RPMI7951 (cell line): ENCODE measurements at regions not wholly inside any gene's neighbourhood (a gene's known extent, or its start where the extent isn't known, plus 50 kb on each side); places are given as distances from the start of the nearest gene placed in this dataset.
"Not testable (repeated sequence)": the region's sequence is repeated elsewhere in the genome, so short reads cannot be mapped to it uniquely, and the experiment has no call there.

ENCODE experiments used
- DNase-seq: peaks from one replicate; pipeline ENCODE4 v3.0.0-alpha.2; 2012; ENCODE audit warnings: low read depth

DNA sequence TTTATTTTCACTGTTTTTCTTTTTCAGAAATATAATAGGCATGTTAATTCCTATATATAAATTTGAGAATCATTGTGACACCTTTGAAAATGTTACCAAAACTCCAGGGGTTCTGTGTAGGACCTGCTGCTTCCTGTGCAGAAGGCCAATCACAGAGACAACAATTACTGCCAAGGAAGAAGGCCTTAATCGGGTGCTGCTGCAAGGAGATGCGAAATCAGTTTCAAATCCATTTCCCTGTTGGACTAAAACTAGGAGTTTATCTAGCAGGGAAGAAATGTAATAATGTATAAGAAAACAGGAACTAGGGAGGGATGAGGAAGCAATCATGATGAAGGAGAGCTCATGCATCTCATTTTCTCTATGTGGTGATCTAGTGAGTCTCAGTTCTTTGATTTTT, 209.7 kb upstream of the NUDT12 start:
- no peak for DNase-seq

DNA sequence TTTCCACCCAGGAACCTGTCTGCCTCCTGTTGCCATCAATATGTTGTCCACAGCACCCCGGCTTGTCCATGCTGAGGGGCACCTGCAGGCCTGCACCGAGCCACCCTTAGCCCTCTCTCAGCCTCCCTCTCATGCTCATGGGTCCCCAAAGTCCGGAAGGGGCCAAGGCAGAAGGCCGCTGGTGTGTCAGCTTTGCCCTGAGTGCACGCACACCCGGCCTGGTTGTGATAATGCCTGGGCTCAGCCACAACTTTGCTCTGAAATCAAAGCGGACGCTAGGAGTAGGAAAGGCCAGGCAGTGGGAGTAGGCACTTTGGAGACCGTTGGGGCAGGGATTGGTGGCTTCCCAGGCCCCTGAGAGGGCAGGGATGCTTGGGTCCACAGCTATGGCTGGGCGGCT, 201.8 kb upstream of the NUDT12 start:
- DNase-seq: no peak

DNA sequence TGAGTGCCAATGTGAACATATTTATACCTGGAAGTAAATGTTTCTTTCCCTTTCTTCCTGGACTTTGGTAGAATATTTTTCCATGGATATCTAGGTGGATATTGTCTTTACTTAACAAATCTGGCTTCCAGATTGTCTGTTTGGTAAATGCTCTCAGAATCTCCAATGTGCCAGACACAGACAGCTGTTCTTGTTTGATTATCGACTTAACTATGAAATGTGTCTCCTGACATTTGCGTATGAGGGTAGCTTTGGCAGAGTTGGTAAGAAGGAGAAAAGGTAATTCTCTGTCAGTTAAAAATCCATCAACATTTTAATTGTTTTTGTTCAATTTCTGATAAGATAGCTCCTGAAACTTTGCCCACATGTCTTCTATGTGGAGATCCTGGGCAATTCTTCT, 196.4 kb upstream of the NUDT12 start:
- DNase-seq: no peak

DNA sequence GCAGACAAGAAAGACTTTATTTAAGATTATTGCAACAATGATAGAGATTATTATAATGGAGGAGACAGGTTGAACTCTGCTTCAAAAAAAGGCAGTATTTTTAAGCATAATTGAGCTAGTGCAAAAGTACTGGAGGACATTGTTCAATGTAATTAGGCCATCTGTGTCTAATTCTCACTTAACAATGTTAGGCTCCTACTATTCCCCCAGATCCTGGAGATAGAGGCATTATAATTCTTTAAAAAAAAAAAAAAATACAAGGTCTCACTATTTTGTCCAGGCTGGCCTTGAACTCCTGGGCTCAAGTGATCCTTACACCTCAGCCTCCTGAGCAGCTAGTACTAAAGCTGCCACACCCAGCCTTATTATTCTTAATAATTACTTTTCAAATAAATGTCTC, 193.4 kb upstream of the NUDT12 start:
- no peak for DNase-seq

DNA sequence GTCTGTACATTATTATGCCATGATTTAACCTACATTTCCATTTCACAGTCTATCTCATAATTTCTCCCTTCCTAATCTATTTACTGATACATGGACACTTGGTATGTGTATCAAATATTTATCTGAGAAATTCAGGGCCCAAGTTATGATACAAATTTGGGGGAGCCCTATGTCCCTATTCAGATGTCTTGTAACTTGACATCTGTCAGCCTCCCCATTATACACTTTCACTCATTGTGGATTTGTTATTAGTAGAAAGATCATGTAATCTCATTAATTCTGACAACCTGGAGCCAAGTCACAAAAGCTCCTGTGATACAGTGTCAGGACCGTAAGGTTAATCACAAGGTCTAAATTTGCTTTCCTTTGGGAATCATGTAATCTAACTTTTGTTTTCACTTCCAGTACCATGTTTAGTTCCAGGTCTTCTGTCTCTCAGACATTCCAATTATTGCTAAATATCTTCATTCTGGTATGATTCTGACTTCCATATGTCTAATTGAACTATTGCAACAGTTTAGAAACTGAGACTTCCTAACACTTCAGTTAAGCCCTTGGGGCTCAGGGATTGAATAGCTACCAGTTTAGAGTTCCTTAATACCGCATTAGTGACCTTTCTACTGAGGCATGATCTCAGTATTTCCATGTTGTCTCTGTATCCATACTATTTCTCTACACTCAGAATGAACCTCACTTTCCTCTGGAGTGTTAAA, 182.9 kb upstream of the NUDT12 start:
- DNase-seq: no peak

DNA sequence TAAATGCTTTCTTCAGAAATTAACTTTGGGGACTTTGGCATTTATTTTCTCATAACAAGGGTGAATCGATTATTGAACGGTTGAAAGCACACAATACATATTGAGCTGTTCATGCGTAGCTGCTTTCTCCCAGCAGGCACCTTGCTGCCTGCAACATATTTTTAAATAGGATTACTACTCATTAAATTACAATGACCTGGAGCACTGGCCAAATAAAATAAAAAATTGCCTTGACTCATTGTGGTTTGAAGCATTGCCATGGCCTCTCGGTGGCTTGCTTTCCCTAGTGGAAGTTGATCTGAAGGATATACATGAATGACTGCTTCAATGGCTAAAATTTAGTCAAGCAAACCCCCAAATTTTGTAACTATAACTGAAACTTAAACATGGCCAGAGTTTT, 181.6 kb upstream of the NUDT12 start:
- DNase-seq: peak; percentile 22

DNA sequence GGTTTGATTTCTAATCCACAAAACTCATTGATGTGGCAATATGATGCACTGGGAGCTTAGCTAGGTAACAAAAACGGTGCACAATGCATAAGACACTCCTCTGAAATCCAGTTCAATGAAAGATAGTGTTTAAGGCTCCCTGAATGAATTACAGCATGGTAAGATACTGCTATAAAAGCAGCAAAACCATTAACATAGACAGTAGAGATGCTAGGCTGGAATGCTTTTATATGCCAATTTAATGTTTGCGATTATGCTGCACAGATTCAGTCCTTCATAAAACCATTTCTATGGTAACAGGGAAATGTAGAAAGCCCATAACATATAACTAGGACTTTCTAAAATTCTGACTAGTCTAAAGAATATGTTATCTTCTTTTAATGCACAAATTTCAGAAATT, 180.8 kb upstream of the NUDT12 start:
- DNase-seq: no peak

DNA sequence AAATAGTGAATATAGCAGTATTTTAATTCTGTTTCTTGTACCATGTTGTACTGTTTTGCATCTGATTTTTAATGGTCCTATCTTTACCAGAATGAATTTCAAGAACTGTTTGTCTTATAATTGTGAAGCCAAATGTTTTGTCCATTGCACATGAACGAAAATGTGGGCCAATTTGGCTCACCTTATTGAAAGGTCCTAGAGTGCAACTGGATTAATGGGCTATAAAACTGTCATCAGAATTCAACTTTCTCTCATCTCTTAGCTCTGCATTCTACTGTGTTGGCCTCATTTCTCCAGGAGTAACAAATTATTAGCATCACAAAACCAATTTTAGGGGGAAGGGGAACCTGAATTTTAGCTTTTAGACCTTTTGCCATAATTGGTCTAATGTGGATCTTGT, 179.4 kb upstream of the NUDT12 start:
- DNase-seq: no peak

DNA sequence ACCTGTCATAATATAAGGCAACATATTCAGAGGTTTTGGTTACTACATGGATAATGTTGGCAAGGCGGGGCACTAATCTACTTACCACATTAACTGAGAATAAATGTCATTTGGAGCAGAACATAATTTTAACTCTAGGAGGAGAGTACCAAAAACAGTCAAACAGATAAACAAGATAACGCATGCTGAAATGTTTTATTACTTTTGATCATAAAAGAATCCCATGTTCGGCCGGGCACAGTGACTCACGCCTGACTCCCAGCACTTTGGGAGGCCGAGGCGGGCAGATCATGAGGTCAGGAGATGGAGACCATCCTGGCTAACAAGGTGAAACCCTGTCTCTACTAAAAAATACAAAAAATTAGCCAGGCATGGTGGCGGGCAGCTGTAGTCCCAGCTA, 173.8 kb upstream of the NUDT12 start:
- DNase-seq: not testable (repeated sequence)

DNA sequence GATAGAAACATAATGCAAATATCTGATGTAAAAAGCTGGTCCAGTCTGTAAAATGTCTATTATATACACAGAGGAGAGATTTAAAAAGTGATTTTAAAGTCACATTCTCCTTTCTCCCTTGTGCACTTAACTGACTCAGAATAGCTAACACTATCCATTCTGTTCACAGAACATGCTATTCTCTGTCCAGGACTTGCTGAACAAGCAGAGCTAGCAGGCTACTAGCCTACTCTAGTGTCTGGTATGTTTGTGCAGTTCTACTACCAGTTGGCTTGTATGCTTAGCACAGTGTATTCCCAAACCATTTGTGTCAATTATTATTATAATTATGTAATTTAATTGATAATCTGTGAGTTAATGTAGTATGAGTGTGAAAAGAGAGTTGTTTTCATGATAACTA, 161.7 kb upstream of the NUDT12 start:
- DNase-seq: no peak

DNA sequence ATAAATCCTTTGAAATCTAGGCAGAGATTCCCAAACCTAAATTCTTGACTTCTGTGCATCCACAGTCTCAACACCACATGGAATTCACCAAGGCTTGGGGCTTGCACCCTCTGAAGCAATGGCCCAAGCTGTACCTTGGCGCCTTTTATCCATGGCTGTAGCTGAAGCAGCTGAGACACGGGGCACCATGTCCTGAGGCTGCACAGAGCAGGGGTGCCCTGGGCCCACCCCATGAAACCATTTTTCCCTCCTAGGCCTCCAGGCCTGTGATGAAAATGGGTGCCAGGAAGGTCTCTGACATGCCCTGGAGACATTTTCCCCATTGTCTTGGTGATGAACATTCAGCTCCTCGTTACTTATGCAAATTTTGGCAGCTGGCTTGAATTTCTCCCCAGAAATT, 158.6 kb upstream of the NUDT12 start:
- no peak for DNase-seq

DNA sequence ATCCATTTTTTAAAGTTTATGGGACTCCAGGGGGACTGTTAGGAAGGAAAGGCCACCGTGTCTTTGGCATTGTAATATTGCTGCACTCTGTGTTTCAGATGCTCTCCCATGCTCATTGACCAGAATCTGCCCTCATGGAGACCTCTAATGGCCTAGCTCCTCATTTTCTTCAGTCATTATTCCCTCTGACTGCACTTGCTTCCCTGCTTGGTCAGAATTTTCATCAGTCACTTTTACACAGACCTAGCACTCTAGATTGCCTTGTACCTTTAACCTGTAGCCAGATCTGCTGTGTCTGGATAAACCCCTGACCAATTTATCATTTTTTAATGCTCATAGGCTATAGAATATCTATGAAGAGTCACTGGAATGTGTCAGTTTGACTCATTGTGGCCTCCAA, 155.5 kb upstream of the NUDT12 start:
- no peak for DNase-seq

DNA sequence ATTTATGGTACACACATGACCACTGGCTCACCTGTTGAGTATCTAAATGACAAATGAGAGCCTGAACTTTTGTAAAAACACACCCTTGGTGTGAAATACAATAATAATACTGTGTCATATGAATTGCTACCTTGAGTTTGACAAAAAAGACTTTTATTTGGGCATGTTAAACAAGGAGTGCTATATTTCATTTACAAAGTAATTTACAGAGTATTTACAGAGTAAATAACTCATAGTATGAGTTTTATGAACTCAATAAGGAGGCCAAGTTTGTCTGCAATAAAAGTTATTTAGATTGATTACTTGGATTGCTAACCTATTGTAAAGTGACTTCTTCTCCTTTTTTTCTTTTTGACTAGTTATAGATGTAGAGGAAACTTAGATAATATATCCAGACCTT, 146.0 kb upstream of the NUDT12 start:
- no peak for DNase-seq

DNA sequence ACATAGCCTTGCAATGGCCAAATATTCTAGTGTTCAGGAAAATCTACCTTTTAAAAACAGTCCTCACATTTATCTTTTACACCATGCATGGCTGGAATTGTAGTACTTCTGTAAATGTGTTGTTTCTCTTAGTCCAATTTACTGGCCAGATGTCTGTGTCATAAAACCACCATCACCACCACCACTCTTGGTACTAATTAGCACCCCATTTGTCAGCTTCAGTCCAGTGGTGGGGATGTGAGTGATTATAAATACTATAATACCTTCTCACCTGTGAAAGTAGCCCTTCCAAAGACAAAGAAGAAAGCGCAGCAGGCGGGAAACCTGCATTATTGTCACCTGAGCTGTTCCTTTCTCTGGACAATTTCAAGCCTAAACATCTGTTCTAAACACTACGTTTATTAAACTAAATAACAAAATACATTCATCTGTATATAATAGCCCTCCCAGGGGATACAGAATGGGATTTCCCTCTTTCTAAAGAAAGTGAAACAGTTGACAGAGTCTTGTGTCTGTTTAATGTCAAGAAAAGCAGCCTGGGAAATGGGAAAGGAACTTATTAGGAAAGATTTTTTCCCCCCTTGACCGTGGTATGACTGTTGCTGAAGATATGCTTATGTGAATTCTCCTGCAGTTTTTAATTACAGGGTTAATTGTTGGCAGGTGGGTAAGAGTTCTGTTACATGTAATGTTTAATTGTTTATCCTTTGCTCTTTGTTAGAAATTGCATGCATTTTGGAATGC, 144.5 kb upstream of the NUDT12 start:
- no peak for DNase-seq

DNA sequence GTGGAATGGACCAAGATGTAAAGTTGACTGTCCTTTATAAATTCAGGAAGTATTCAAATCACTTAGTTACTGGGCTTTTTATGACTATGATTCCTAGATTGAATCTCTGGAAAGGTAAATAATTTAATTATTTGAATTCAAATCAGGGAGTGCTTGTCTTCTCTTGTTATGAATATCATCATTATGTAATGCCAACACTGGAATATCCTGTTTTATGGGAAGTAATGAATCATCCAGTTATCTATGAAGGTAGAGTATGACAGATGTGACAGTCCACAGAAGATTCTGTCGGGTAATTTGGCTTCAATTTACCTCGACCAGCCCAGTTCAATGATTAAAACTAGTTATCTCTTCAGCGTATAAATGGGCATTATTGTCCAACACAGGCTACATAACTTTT, 141.0 kb upstream of the NUDT12 start:
- no peak for DNase-seq

DNA sequence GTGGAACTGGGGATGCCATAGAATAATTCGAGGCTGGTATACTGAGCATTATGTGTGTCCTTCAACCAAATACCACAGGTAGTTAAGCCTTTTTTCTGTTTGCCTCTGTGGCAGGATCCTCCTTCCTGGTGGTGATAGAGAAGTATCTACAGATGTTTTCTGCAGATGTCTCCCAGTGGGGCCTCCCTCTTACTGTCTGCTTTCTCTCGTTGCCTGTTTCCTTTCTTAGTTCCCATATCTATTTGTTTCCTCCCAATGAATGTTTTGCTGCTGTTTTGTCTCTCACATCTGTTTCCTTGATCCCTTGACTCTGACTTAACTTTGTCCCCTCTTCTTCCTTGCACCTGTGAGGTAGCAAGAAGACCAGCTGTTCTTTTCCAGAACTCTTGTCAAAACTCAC, 130.9 kb upstream of the NUDT12 start:
- DNase-seq: no peak

DNA sequence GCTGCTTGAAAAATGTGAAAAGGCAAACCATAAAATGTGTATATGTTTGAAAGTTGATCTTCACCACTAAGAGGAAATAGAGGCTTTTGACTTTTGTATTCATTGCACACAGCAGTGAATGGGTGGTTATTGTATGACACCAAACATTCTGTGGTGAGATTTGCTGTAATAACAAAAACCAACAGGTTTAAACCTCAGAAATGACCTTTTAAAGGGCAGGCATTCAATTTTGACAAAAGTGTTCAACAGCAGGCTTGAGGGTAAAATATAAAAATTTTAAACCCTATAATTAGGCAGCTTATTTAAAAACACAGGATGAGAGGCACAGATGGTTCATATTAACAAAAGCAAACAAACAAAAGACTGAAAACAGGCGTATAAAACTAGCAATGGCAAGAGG, 128.1 kb upstream of the NUDT12 start:
- DNase-seq: no peak

DNA sequence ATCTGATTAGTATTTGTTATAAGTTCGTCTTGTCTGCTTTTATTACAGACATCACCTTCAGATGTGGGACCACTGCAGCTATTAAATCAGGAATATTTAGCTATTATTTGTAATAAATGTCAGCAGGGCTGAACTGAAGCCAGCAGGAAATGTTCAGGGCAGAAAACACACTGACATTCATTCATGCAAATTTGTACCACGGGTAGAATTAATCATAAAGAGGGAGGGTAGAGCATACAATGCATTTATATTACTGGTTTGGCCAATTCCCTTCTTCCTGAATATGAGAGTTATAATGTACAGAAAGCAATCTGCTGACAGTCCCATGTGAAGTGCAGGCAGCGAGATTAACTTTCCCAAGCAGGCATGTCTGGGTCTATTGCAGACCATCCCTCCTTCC, 117.3 kb upstream of the NUDT12 start:
- no peak for DNase-seq

DNA sequence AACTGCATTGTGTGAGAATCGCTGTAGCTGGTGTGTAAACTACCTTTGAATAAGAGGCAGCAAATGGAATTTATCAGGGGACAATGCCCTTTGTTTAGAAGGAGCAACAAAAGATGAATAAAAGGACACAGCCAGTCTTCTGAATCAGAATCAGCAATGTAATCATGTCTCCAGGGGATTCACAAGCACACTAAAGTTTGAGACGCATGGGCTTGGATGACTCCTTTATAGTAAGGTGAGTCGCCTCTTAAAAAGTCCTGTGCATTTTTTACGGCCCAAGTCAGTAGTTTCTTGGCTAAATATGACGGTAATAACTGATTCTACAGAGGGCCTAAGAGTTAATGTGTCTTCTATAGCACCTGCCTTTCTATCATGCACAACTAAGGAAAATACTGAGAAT, 113.6 kb upstream of the NUDT12 start:
- not testable (repeated sequence) for DNase-seq

DNA sequence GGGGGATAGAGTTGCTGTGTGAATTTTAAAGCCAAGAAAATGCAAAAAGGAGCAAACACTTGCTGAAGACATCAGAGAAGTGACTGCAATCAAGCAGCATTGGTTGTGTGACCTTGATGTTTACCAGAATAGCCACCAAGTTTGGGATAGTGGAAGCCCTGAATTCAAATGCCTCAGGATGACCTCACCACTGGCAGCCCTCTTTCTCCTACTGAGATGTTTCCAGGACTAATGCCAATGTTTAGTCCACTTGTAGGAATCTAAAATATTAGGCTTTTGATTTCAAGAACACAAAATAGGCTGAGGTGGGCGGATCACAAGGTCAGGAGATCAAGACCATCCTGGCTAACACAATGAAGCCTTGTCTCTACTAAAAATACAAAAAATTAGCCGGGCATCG, 112.2 kb upstream of the NUDT12 start:
- no peak for DNase-seq

DNA sequence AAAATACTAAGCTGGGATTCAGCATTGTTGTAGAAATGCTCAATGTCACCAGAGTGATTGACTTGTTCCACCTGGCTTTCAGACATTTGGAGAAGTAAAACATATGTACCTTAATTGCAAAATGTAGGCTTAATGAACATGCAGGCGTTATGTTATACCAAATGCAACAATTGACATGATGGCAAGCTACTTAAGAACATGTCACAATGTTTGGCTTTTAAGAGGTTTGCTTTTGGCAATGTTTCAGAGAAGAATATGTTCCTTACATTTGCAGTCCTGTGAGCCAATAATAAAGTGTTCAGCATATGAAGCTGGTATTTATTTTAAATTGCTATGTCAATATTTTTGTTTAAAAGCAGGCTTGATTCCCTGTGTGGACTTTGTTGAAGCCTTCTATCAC, 111.7 kb upstream of the NUDT12 start:
- DNase-seq: no peak

DNA sequence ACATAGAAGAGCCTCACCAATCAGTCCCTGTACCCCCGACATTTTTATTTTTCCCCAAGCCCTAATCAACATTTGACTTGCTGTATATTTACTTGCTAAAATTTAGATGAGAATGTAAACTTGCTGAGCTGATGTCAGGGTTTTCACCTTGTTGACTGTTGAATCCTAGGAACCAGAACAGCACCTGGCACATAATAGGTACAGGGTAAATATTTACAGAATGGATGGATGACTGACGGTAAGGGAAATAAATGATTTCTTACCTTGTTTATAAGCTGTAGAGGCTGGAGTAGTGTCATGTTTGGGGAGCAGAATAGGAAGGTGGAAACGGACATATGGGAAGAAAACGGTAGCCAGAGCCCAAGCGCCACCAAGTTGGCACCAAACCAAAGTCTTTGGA, 107.0 kb upstream of the NUDT12 start:
- DNase-seq: no peak

DNA sequence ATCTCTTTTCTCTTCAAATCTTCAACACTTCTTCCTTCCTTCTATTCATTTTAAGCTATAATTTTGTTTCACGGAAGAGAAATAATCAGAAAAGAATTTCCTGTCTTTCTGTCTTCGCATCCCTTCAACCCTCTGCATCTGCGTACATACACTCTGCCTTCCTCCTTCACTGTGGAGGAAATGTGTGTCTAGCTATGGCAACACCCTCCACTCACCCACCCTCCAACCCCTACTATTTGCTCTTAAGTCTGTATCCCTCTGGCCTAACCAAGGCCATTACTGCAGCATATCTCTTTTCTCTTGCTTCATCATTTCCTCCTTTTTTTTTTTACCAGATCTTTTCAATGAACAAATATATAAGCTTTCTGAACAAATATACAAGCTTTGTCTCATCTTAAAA, 105.7 kb upstream of the NUDT12 start:
- no peak for DNase-seq

DNA sequence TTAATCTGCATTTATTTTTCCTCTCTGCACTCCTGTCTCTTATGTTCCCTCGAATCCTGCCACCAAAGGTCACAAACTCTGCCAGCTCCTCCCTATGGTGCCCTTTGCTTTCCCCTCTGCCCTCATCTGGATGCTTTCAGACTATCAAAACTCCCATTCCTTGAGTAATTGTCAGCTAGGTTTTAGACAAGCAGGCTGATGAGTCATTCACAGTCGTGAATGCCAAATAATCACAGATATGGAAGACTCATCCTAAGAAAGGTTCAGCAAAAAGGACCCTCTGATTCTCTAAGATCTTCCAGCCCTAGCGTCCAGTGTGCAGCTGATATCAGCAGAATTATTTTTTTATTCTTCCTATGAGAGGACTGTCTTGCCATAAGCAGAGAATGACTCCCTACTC, 104.5 kb upstream of the NUDT12 start:
- DNase-seq: peak; percentile 1
